Stimulated activated CD4-positive, alpha-beta T cell treated with anti-CD3 and anti-CD28 coated beads, TNF-alpha, amount 100 ng/mL, for 24 hours (primary cell): ENCODE measurements at regions not wholly inside any gene's neighbourhood (a gene's known extent, or its start where the extent isn't known, plus 50 kb on each side); places are given as distances from the start of the nearest gene placed in this dataset.
"Not testable (repeated sequence)": the region's sequence is repeated elsewhere in the genome, so short reads cannot be mapped to it uniquely, and the experiment has no call there.

Experiments
- DNase-seq, 3 experiments: peaks; one replicate each; pipeline ENCODE4 v3.0.0-alpha.2; 2020; ENCODE audit warnings: low read depth in 3 of 3

GRCh38 chr9:102941868-102942267 lies 53.3 kb upstream of the CYLC2 start:
- DNase-seq, result no peak

DNA sequence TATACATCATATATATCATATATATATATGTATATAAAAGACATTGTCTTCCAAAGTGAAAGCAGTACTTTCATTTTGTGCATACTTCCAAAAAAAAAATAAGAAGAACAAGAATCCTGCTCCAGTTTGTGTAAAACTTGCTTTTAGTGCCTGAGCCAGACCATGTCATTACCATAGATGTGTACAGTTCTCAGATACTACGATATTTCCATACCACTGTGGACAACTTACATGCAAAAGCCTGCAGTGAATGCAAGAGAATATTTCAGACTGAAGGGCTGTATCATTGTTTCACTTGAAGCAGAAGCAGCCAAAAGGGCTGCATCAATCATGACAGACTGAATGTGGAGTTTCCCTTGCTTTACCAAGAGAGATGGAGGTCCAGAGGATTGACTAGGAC lies 72.6 kb upstream of the CYLC2 start:
- DNase-seq, result no peak

- DNase-seq, result no peak
Measured at GRCh38 chr9:102911185-102911584, 83.9 kb upstream of the CYLC2 start.

DNA sequence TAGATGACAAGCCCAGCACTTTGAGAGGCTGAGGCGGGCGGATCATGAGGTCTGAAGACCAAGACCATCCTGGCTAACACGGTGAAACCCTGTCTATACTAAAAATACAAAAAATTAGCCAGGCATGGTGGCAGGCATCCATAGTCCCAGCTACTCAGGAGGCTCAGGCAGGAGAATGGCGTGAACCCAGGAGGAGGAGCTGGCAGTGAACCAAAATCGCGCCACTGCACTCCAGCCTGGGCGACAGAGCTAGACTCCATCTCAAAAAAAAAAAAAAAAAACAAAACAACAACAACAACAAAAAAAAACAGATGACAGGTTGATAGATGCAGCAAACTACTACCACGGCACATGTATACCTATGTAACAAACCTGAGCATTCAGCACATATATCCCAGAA lies 89.3 kb upstream of the CYLC2 start:
- not testable (repeated sequence) for DNase-seq

DNA sequence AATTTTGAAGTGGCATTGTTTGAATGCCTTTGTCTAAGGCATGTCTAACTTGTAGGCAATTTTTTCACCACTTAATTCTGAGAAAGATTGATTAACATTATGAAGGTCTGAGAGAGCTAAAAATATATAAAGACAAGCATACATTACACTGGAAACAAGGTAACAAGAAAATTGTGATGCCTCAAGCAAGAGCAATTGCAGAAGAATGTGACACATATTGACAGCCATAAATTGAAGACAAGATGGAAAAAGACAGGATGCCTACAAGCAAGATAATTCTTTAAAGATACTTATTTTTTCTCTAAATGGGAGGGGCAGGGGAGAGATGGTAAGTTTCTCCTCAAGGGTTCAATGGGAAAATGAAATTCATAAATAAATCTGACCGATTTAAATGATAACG lies 103.1 kb upstream of the CYLC2 start:
- DNase-seq, result no peak

DNA sequence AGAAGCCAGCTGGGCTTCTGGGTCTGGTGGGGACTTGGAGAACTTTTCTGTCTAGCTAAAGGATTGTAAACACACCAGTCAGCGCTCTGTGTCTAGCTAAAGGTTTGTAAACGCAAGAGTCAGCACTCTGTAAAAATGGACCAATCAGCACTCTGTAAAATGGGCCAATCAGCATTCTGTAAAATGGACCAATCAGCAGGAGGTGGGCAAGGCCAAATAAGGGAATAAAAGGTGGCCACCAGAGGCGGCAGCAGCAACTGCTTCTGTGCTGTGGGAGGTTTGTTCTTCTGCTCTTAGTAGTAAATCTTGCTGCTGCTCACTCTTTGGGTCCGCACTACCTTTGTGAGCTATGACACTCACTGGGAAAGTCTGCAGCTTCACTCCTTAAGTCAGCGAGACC lies 106.4 kb upstream of the CYLC2 start:
- DNase-seq, result not testable (repeated sequence)

GRCh38 chr9:102875687-102876086 lies 119.4 kb upstream of the CYLC2 start:
- no peak for DNase-seq

DNA sequence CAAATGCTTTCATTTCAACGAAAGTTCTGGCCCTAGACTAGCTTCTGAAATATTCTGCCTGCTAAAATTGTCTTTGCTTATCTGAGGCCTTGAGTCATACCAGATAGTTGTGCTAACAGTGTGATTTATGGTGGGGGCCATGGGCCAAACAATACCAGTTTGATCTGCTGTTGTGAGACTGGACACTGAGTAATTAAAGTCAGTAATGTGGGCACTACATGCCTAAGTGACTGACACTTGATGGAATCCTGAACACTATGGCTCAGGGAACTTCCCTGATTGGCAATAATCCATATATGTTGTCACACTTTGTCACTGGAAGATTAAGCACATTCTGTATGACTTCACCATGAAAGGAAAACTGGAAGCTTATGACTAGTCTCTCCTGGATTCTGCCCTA lies 127.6 kb upstream of the CYLC2 start:
- no peak for DNase-seq

- DNase-seq, result no peak
Measured at GRCh38 chr9:102862478-102862877, 132.7 kb upstream of the CYLC2 start.

GRCh38 chr9:102855641-102856040 lies 139.5 kb upstream of the CYLC2 start:
- no peak for DNase-seq

- DNase-seq, result no peak
Measured at GRCh38 chr9:102845827-102846371, 149.2 kb upstream of the CYLC2 start.

GRCh38 chr9:102844716-102845115 lies 150.4 kb upstream of the CYLC2 start:
- no peak for DNase-seq

GRCh38 chr9:102842423-102842822 lies 152.7 kb upstream of the CYLC2 start:
- DNase-seq, result no peak

DNA sequence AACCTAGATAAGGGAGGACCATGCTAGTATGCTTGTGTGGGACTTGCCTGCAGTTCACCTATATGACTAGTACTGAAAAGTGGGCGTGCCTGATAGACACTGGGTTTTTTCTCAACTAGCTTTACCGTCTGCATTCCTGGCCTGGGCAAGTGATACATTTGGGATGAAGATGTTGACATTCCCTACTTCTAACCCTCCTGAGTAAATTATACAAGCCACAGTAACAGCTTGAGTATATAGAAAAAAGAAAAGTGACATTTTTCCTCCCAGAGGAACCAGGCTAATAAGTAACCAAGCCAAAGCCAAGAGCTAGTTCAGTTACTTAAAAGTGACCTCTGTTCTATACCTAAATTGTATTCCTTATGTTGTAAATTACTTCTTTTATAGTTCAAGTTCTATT lies 153.8 kb upstream of the CYLC2 start:
- no peak for DNase-seq

- DNase-seq, result no peak
Measured at GRCh38 chr9:102840335-102840734, 154.8 kb upstream of the CYLC2 start.

GRCh38 chr9:102832814-102833213 lies 162.3 kb upstream of the CYLC2 start:
- no peak for DNase-seq

- DNase-seq, result no peak
Measured at GRCh38 chr9:102796244-102796643, 198.9 kb upstream of the CYLC2 start.

GRCh38 chr9:102795532-102795931 lies 199.6 kb upstream of the CYLC2 start:
- DNase-seq, result no peak

- no peak for DNase-seq
Measured at GRCh38 chr9:102779356-102779755, 215.8 kb upstream of the CYLC2 start.

GRCh38 chr9:102778746-102779145 lies 216.4 kb upstream of the CYLC2 start:
- DNase-seq, result no peak

DNA sequence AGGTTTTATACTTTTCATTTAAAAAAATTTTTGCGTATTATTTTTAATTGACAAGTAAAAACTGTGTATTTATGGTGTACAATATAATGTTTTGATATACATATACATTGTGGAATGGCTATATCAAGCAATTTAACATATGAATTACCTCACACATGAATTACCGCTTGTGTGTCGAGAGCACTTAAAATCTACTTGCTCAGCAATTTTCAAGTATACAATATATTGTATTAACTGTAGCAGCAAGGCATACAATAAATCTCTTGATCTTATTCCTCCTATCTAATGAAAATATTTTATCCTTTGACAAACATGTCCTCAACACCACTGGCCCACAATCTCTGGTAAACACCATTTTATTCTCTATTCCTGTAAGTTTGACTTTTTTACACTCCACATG lies 224.4 kb upstream of the CYLC2 start:
- no peak for DNase-seq

- DNase-seq, result no peak
Measured at GRCh38 chr9:102769307-102769706, 225.8 kb upstream of the CYLC2 start.

DNA sequence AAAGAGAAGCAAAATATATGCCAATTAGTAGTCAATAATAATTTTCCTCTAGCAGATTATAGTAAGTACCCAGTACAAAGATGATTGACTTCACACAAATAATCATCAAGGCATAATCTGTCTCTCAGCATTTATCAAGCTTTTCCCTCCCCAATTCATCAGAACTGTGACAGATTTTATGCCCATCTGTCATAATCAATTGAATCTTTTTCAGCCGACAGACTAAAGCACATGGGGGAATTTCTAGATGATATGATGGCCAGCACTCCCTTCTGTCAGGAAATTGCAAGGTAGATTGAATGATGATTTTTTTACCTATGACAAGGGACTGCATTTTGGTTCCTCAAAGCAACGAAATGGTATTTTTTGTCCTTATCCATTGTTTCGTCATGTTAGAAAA lies 227.1 kb upstream of the CYLC2 start:
- no peak for DNase-seq

- no peak for DNase-seq
Measured at GRCh38 chr9:102767076-102767475, 228.1 kb upstream of the CYLC2 start.

- DNase-seq, result no peak
Measured at GRCh38 chr9:102740578-102740977, 254.6 kb upstream of the CYLC2 start.
